Large intestine (tissue), 3 donors: ENCODE measurements at regions not wholly inside any gene's neighbourhood (a gene's known extent, or its start where the extent isn't known, plus 50 kb on each side); places are given as distances from the start of the nearest gene placed in this dataset.
A peak's percentile ranks its signal among the peaks of the same experiment; 100 is the strongest.

Source experiments
- DNase-seq, 2 donors: peaks; one replicate each; pipeline versions ENCODE4 v3.0.0 to v3.0.0-alpha.2; 2013
- H3K27ac ChIP-seq: one replicate; pipeline ENCODE4 v1.5.1; 2013; ENCODE audit warnings: low read length
- H3K27me3 ChIP-seq: 2 replicates; pipeline ENCODE4 v1.6.1; 2013; ENCODE audit warnings: low read length; ENCODE audit not compliant: control insufficient read depth, insufficient read depth
- H3K36me3 ChIP-seq: 2 replicates; pipeline ENCODE4 v1.6.1; 2013; ENCODE audit warnings: low read length; ENCODE audit not compliant: control insufficient read depth, insufficient read depth
- H3K4me1 ChIP-seq: one replicate; pipeline ENCODE4 v1.6.1; 2013; ENCODE audit warnings: low read length; ENCODE audit not compliant: control insufficient read depth, insufficient read depth
- H3K4me3 ChIP-seq: one replicate; pipeline ENCODE4 v1.5.1; 2013; ENCODE audit warnings: low read length
- H3K9me3 ChIP-seq: one replicate; pipeline ENCODE4 v1.6.1; 2013; ENCODE audit warnings: mild to moderate bottlenecking, low read depth, low read length, moderate library complexity; ENCODE audit not compliant: control insufficient read depth
- WGBS: methylation state at CpG from one replicate; pipeline ENCODE4 v1.1.5; 2013; ENCODE audit warnings: low lambda C conversion rate; ENCODE audit not compliant: insufficient coverage; 5-methylcytosine and 5-hydroxymethylcytosine counted together

- no peak for DNase-seq
- H3K27me3 ChIP-seq = no peaks in the 10 kb centered on the region
- no CpG with 5 or more reads among the region's 9 CpGs for WGBS
- no peak overlapping the region for H3K27ac ChIP-seq
- no peaks in the 10 kb centered on the region for H3K9me3 ChIP-seq
- no peaks in the 10 kb centered on the region for H3K4me1 ChIP-seq
- no peaks in the 10 kb centered on the region for H3K36me3 ChIP-seq
- H3K4me3 ChIP-seq = no peak overlapping the region
Observed at GRCh38 chr4:115664285-115664684, 550.9 kb upstream of the NDST4 start.

- H3K9me3 ChIP-seq = no peaks in the 10 kb centered on the region
- WGBS = no CpG with 5 or more reads among the region's 3 CpGs
- no peak overlapping the region for H3K27ac ChIP-seq
- no peaks in the 10 kb centered on the region for H3K36me3 ChIP-seq
- peak in 1 of 2 donors; percentile 7 for DNase-seq
- H3K4me1 ChIP-seq = no peaks in the 10 kb centered on the region
- H3K27me3 ChIP-seq = no peaks in the 10 kb centered on the region
- no peak overlapping the region for H3K4me3 ChIP-seq
Observed at GRCh38 chr4:115660465-115660864, 547.0 kb upstream of the NDST4 start.

GRCh38 chr4:115657991-115658650, 544.7 kb upstream of the NDST4 start:
- Histone ChIP-seq H3K4me3 (no peak overlapping the region), H3K36me3 (no peaks in the 10 kb centered on the region), H3K27ac (no peak overlapping the region), H3K27me3 (no peaks in the 10 kb centered on the region), H3K4me1 (no peaks in the 10 kb centered on the region), H3K9me3 (no peaks in the 10 kb centered on the region)
- no peak for DNase-seq
- no CpG with 5 or more reads among the region's 4 CpGs for WGBS

GRCh38 chr4:115655626-115656025, 542.2 kb upstream of the NDST4 start:
- Histone ChIP-seq H3K9me3 (no peaks in the 10 kb centered on the region), H3K27me3 (no peaks in the 10 kb centered on the region), H3K36me3 (no peaks in the 10 kb centered on the region), H3K4me1 (no peaks in the 10 kb centered on the region), H3K4me3 (no peak overlapping the region), H3K27ac (no peak overlapping the region)
- 14% methylated on average over 1 of the region's 1 CpG for WGBS
- DNase-seq = no peak

- no peak for DNase-seq
- no CpG with 5 or more reads among the region's 1 CpG for whole genome bisulfite sequencing
- no peaks in the 10 kb centered on the region for H3K36me3 ChIP-seq
Observed at GRCh38 chr4:115648786-115649185, 535.4 kb upstream of the NDST4 start.

GRCh38 chr4:115629270-115629669, 515.9 kb upstream of the NDST4 start:
- Histone ChIP-seq H3K27ac (no peak overlapping the region), H3K4me3 (no peak overlapping the region), H3K9me3 (no peaks in the 10 kb centered on the region), H3K27me3 (no peaks in the 10 kb centered on the region), H3K36me3 (no peaks in the 10 kb centered on the region), H3K4me1 (no peaks in the 10 kb centered on the region)
- no CpG with 5 or more reads among the region's 3 CpGs for WGBS
- DNase-seq = no peak

More at GRCh38 chr4:115648786-115649185, 535.4 kb upstream of the NDST4 start:
- Histone ChIP-seq H3K9me3 (no peaks in the 10 kb centered on the region), H3K4me3 (no peak overlapping the region), H3K27me3 (no peaks in the 10 kb centered on the region), H3K27ac (no peak overlapping the region), H3K4me1 (no peaks in the 10 kb centered on the region)

- Histone ChIP-seq H3K4me3 (no peak overlapping the region), H3K27ac (no peak overlapping the region), H3K27me3 (no peaks in the 10 kb centered on the region), H3K36me3 (no peaks in the 10 kb centered on the region), H3K9me3 (no peaks in the 10 kb centered on the region), H3K4me1 (no peaks in the 10 kb centered on the region)
- DNase-seq = no peak
- WGBS = 83% methylated on average over 1 of the region's 2 CpGs
Observed at GRCh38 chr4:115609631-115610030, 496.2 kb upstream of the NDST4 start.

GRCh38 chr4:115607311-115607710, 493.9 kb upstream of the NDST4 start:
- no peak for DNase-seq
- Histone ChIP-seq H3K27ac (no peak overlapping the region), H3K27me3 (no peaks in the 10 kb centered on the region), H3K4me3 (no peak overlapping the region), H3K36me3 (no peaks in the 10 kb centered on the region), H3K4me1 (no peaks in the 10 kb centered on the region), H3K9me3 (no peaks in the 10 kb centered on the region)
- 83% methylated on average over 1 of the region's 3 CpGs for WGBS

GRCh38 chr4:115596265-115597001, 483.0 kb upstream of the NDST4 start:
- no CpG with 5 or more reads among the region's 3 CpGs for WGBS
- Histone ChIP-seq H3K9me3 (no peaks in the 10 kb centered on the region), H3K27me3 (no peaks in the 10 kb centered on the region), H3K4me1 (no peaks in the 10 kb centered on the region), H3K4me3 (no peak overlapping the region), H3K36me3 (no peaks in the 10 kb centered on the region), H3K27ac (no peak overlapping the region)
- no peak for DNase-seq

- no peak overlapping the region for H3K4me3 ChIP-seq
- H3K27me3 ChIP-seq = no peaks in the 10 kb centered on the region
- no peak for DNase-seq
- no peaks in the 10 kb centered on the region for H3K9me3 ChIP-seq
- H3K4me1 ChIP-seq = no peaks in the 10 kb centered on the region
- no peaks in the 10 kb centered on the region for H3K36me3 ChIP-seq
- no peak overlapping the region for H3K27ac ChIP-seq
Observed at GRCh38 chr4:115580901-115581300, 467.5 kb upstream of the NDST4 start.

- H3K36me3 ChIP-seq = no peaks in the 10 kb centered on the region
- WGBS = 100% methylated on average over 1 of the region's 1 CpG
- no peaks in the 10 kb centered on the region for H3K27me3 ChIP-seq
Observed at GRCh38 chr4:115575851-115576250, 462.4 kb upstream of the NDST4 start.

More at GRCh38 chr4:115575851-115576250, 462.4 kb upstream of the NDST4 start:
- Histone ChIP-seq H3K9me3 (no peaks in the 10 kb centered on the region), H3K4me3 (no peak overlapping the region), H3K4me1 (no peaks in the 10 kb centered on the region), H3K27ac (no peak overlapping the region)
- DNase-seq = no peak
